ENCODE measurements at regions not wholly inside any gene's neighbourhood (a gene's known extent, or its start where the extent isn't known, plus 50 kb on each side); places are given as distances from the start of the nearest gene placed in this dataset.

DNA sequence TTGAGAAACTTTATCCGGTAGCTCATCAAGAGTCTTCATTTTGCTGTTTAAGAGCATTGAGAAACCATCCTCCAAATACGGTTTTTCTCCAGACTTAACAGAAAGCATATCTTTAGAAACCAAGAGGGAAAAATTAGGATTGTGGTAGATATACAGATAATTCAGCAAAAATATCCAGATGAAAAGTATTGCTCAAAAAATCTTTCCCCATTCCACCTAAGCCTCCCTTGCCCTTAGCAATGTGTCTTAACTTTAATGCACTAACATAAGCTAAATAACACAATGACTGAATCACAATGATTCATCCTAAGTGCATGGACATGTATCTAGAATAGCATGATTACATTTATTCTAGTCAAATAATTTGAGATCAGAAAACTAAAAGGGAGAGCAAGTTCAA, 130.3 kb upstream of the TARS1 start:
- Mint-ChIP-seq H3K36me3 (ENCODE audit: low read depth) (no peaks in the 10 kb centered on the region), H3K27ac (no peak overlapping the region), H3K9me3 (no peaks in the 10 kb centered on the region), H3K27me3 (ENCODE audit: insufficient read depth, low read depth, poor library complexity) (peaks cover 2% of the 10 kb centered on the region), H3K4me3 (no peak overlapping the region), H3K4me1 (no peaks in the 10 kb centered on the region)
- Histone ChIP-seq H3K4me2 (no peak overlapping the region), H3K4me3 (no peak overlapping the region), H3K27ac (ENCODE audit: low read depth) (no peak overlapping the region), H3K79me2 (replicated peaks; ENCODE audit: insufficient read depth) (no peaks in the 10 kb centered on the region), H3K4me1 (ENCODE audit: insufficient read depth) (no peaks in the 10 kb centered on the region), H4K20me1 (replicated peaks; ENCODE audit: insufficient read depth) (no peaks in the 10 kb centered on the region), H3F3A (replicated peaks; ENCODE audit: low read depth) (no peaks in the 10 kb centered on the region), H3K36me3 (ENCODE audit: insufficient read depth) (no peaks in the 10 kb centered on the region), H2AFZ (no peak overlapping the region), H3K9me2 (ENCODE audit: insufficient read depth) (peaks cover 9% of the 10 kb centered on the region; the same call in 1 of the 2 replicates), H3K27me3 (ENCODE audit: insufficient read depth) (no peaks in the 10 kb centered on the region)
- no peak for ATAC-seq
- TF ChIP-seq EZH2 (IDR thresholded peaks at IDR 0.05; ENCODE audit: low read depth, unreplicated experiment) (no peak), JUNB (IDR thresholded peaks at IDR 0.05; ENCODE audit: unreplicated experiment) (no peak), ZNF331 (CRISPR knock-in tag; IDR thresholded peaks at IDR 0.05; ENCODE audit: low read depth) (no peak), EZH2phosphoT487 (IDR thresholded peaks at IDR 0.05; ENCODE audit: unreplicated experiment) (no peak), ZNF114 (CRISPR knock-in tag; IDR thresholded peaks at IDR 0.05) (no peak), STAT1 (IDR thresholded peaks at IDR 0.05; ENCODE audit: unreplicated experiment) (no peak), NANOG (IDR thresholded peaks at IDR 0.05; ENCODE audit: borderline replicate concordance) (no peak), POLR2AphosphoS5 (IDR thresholded peaks at IDR 0.05; ENCODE audit: low read depth) (no peak), CREB1 (CRISPR knock-in tag; IDR thresholded peaks at IDR 0.05; ENCODE audit: low read depth) (no peak)
- TF ChIP-seq, protein P1, sequence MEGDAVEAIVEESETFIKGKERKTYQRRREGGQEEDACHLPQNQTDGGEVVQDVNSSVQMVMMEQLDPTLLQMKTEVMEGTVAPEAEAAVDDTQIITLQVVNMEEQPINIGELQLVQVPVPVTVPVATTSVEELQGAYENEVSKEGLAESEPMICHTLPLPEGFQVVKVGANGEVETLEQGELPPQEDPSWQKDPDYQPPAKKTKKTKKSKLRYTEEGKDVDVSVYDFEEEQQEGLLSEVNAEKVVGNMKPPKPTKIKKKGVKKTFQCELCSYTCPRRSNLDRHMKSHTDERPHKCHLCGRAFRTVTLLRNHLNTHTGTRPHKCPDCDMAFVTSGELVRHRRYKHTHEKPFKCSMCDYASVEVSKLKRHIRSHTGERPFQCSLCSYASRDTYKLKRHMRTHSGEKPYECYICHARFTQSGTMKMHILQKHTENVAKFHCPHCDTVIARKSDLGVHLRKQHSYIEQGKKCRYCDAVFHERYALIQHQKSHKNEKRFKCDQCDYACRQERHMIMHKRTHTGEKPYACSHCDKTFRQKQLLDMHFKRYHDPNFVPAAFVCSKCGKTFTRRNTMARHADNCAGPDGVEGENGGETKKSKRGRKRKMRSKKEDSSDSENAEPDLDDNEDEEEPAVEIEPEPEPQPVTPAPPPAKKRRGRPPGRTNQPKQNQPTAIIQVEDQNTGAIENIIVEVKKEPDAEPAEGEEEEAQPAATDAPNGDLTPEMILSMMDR (conservative IDR thresholded peaks at IDR 0.05; ENCODE audit: low read depth in 2 of 2), result no peak
- TF ChIP-seq, protein P2, sequence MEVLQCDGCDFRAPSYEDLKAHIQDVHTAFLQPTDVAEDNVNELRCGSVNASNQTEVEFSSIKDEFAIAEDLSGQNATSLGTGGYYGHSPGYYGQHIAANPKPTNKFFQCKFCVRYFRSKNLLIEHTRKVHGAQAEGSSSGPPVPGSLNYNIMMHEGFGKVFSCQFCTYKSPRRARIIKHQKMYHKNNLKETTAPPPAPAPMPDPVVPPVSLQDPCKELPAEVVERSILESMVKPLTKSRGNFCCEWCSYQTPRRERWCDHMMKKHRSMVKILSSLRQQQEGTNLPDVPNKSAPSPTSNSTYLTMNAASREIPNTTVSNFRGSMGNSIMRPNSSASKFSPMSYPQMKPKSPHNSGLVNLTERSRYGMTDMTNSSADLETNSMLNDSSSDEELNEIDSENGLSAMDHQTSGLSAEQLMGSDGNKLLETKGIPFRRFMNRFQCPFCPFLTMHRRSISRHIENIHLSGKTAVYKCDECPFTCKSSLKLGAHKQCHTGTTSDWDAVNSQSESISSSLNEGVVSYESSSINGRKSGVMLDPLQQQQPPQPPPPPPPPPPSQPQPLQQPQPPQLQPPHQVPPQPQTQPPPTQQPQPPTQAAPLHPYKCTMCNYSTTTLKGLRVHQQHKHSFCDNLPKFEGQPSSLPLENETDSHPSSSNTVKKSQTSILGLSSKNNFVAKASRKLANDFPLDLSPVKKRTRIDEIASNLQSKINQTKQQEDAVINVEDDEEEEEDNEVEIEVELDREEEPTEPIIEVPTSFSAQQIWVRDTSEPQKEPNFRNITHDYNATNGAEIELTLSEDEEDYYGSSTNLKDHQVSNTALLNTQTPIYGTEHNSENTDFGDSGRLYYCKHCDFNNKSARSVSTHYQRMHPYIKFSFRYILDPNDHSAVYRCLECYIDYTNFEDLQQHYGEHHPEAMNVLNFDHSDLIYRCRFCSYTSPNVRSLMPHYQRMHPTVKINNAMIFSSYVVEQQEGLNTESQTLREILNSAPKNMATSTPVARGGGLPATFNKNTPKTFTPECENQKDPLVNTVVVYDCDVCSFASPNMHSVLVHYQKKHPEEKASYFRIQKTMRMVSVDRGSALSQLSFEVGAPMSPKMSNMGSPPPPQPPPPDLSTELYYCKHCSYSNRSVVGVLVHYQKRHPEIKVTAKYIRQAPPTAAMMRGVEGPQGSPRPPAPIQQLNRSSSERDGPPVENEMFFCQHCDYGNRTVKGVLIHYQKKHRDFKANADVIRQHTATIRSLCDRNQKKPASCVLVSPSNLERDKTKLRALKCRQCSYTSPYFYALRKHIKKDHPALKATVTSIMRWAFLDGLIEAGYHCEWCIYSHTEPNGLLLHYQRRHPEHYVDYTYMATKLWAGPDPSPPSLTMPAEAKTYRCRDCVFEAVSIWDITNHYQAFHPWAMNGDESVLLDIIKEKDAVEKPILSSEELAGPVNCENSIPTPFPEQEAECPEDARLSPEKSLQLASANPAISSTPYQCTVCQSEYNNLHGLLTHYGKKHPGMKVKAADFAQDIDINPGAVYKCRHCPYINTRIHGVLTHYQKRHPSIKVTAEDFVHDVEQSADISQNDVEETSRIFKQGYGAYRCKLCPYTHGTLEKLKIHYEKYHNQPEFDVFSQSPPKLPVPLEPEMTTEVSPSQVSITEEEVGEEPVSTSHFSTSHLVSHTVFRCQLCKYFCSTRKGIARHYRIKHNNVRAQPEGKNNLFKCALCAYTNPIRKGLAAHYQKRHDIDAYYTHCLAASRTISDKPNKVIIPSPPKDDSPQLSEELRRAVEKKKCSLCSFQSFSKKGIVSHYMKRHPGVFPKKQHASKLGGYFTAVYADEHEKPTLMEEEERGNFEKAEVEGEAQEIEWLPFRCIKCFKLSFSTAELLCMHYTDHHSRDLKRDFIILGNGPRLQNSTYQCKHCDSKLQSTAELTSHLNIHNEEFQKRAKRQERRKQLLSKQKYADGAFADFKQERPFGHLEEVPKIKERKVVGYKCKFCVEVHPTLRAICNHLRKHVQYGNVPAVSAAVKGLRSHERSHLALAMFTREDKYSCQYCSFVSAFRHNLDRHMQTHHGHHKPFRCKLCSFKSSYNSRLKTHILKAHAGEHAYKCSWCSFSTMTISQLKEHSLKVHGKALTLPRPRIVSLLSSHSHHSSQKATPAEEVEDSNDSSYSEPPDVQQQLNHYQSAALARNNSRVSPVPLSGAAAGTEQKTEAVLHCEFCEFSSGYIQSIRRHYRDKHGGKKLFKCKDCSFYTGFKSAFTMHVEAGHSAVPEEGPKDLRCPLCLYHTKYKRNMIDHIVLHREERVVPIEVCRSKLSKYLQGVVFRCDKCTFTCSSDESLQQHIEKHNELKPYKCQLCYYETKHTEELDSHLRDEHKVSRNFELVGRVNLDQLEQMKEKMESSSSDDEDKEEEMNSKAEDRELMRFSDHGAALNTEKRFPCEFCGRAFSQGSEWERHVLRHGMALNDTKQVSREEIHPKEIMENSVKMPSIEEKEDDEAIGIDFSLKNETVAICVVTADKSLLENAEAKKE (CRISPR knock-in tag; IDR thresholded peaks at IDR 0.05), result no peak
- TF ChIP-seq, protein P3, sequence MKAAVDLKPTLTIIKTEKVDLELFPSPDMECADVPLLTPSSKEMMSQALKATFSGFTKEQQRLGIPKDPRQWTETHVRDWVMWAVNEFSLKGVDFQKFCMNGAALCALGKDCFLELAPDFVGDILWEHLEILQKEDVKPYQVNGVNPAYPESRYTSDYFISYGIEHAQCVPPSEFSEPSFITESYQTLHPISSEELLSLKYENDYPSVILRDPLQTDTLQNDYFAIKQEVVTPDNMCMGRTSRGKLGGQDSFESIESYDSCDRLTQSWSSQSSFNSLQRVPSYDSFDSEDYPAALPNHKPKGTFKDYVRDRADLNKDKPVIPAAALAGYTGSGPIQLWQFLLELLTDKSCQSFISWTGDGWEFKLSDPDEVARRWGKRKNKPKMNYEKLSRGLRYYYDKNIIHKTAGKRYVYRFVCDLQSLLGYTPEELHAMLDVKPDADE (IDR thresholded peaks at IDR 0.05), result no peak
- TF ChIP-seq, protein P4, sequence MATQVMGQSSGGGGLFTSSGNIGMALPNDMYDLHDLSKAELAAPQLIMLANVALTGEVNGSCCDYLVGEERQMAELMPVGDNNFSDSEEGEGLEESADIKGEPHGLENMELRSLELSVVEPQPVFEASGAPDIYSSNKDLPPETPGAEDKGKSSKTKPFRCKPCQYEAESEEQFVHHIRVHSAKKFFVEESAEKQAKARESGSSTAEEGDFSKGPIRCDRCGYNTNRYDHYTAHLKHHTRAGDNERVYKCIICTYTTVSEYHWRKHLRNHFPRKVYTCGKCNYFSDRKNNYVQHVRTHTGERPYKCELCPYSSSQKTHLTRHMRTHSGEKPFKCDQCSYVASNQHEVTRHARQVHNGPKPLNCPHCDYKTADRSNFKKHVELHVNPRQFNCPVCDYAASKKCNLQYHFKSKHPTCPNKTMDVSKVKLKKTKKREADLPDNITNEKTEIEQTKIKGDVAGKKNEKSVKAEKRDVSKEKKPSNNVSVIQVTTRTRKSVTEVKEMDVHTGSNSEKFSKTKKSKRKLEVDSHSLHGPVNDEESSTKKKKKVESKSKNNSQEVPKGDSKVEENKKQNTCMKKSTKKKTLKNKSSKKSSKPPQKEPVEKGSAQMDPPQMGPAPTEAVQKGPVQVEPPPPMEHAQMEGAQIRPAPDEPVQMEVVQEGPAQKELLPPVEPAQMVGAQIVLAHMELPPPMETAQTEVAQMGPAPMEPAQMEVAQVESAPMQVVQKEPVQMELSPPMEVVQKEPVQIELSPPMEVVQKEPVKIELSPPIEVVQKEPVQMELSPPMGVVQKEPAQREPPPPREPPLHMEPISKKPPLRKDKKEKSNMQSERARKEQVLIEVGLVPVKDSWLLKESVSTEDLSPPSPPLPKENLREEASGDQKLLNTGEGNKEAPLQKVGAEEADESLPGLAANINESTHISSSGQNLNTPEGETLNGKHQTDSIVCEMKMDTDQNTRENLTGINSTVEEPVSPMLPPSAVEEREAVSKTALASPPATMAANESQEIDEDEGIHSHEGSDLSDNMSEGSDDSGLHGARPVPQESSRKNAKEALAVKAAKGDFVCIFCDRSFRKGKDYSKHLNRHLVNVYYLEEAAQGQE (IDR thresholded peaks at IDR 0.05; ENCODE audit: unreplicated experiment), result no peak
- no peak for DNase-seq (ENCODE audit: low spot score)

All from GM23338 (cell line).